WTC11 (cell line): ENCODE measurements at regions not wholly inside any gene's neighbourhood (a gene's known extent, or its start where the extent isn't known, plus 50 kb on each side); places are given as distances from the start of the nearest gene placed in this dataset.
A peak's percentile ranks its signal among the peaks of the same experiment; 100 is the strongest.

Source experiments
- ATAC-seq: fragments of 200-7000 bp; cut with Tn5 transposase; 2 replicates; pipeline ENCODE4 v1.10.0; 2021; ENCODE audit warnings: mild to moderate bottlenecking, moderate library complexity
- CTCF ChIA-PET: fragments of 300-600 bp; sonication (Branson Sonifier 250); formaldehyde crosslinking; loops from one replicate; lab custom pipeline; 2021; ENCODE audit warnings: antibody characterized with exemption; lab: Charles Lee
- POLR2A ChIA-PET: fragments of 350-600 bp; sonication (Branson Sonifier 250); formaldehyde crosslinking; loops from one replicate; lab custom pipeline; 2021; ENCODE audit warnings: antibody characterized with exemption; lab: Charles Lee
- DNase-seq: peaks from one replicate; pipeline ENCODE4 v3.0.0; 2021; ENCODE audit warnings: low spot score
- H3K27ac Mint-ChIP-seq: 2 replicates; pipeline ENCODE4 v1.8.0; 2021; ENCODE audit warnings: mixed read lengths
- H3K27me3 Mint-ChIP-seq: 2 replicates; pipeline ENCODE4 v1.8.0; 2021; ENCODE audit warnings: low read depth, mild to moderate bottlenecking, moderate library complexity, mixed read lengths
- H3K36me3 Mint-ChIP-seq: 2 replicates; pipeline ENCODE4 v1.8.0; 2021; ENCODE audit warnings: mixed read lengths
- H3K4me1 Mint-ChIP-seq: 2 replicates; pipeline ENCODE4 v1.8.0; 2022; ENCODE audit warnings: mixed read lengths
- H3K4me3 Mint-ChIP-seq: 2 replicates; pipeline ENCODE4 v1.8.0; 2021; ENCODE audit warnings: mild to moderate bottlenecking, moderate library complexity, mixed read lengths
- H3K9me3 Mint-ChIP-seq: 2 replicates; pipeline ENCODE4 v1.8.0; 2021; ENCODE audit warnings: mixed read lengths
- CBFB ChIP-seq: sonication (generic); formaldehyde crosslinking; IDR thresholded peaks from 2 replicates; pipeline ENCODE4 v1.8.1; 2022; ENCODE audit warnings: mild to moderate bottlenecking, low read depth, missing genetic modification reagents
- E2F1 ChIP-seq: sonication (generic); formaldehyde crosslinking; IDR thresholded peaks from 2 replicates; pipeline ENCODE4 v1.8.0; 2022; ENCODE audit warnings: mild to moderate bottlenecking, missing genetic modification reagents
- EMX1 ChIP-seq: fragments of 250-450 bp; sonication (Bioruptor Pico); IDR thresholded peaks from 2 replicates; pipeline ENCODE4 v1.8.0; 2021; ENCODE audit warnings: mild to moderate bottlenecking
- ETV6 ChIP-seq: sonication (generic); formaldehyde crosslinking; IDR thresholded peaks from 2 replicates; pipeline ENCODE4 v1.8.1; 2022; ENCODE audit warnings: mild to moderate bottlenecking, missing genetic modification reagents
- FOXK1 ChIP-seq: sonication (generic); formaldehyde crosslinking; IDR thresholded peaks from 2 replicates; pipeline ENCODE4 v1.8.0; 2022; ENCODE audit warnings: mild to moderate bottlenecking, moderate library complexity, missing genetic modification reagents
- JUN ChIP-seq: sonication (generic); formaldehyde crosslinking; IDR thresholded peaks from 2 replicates; pipeline ENCODE4 v1.8.0; 2023; ENCODE audit warnings: mild to moderate bottlenecking, missing genetic modification reagents
- MYBL2 ChIP-seq: sonication (generic); formaldehyde crosslinking; IDR thresholded peaks from 2 replicates; pipeline ENCODE4 v1.8.1; 2023; ENCODE audit warnings: mild to moderate bottlenecking, moderate library complexity, missing genetic modification reagents
- NFE2L1 ChIP-seq: sonication (generic); formaldehyde crosslinking; IDR thresholded peaks from 2 replicates; pipeline ENCODE4 v1.8.1; 2023; ENCODE audit warnings: missing genetic modification reagents
- NR2C2 ChIP-seq: sonication (generic); formaldehyde crosslinking; IDR thresholded peaks from 2 replicates; pipeline ENCODE4 v1.8.0; 2022; ENCODE audit warnings: mild to moderate bottlenecking, missing genetic modification reagents
- NR3C1 ChIP-seq: sonication (generic); formaldehyde crosslinking; conservative IDR thresholded peaks from 2 replicates; pipeline ENCODE4 v1.8.1; 2023; ENCODE audit warnings: low read depth, mild to moderate bottlenecking, missing genetic modification reagents
- SMAD3 ChIP-seq: sonication (generic); formaldehyde crosslinking; IDR thresholded peaks from 2 replicates; pipeline ENCODE4 v1.8.0; 2022; ENCODE audit warnings: missing genetic modification reagents, mild to moderate bottlenecking, borderline replicate concordance
- SOX15 ChIP-seq: fragments of 250-450 bp; sonication (Bioruptor Pico); IDR thresholded peaks from 2 replicates; pipeline ENCODE4 v1.9.0; 2021; ENCODE audit warnings: mild to moderate bottlenecking
- SP1 ChIP-seq: sonication (generic); formaldehyde crosslinking; conservative IDR thresholded peaks from 2 replicates; pipeline ENCODE4 v1.8.1; 2022; ENCODE audit warnings: missing genetic modification reagents
- TCF7 ChIP-seq: sonication (generic); formaldehyde crosslinking; IDR thresholded peaks from 2 replicates; pipeline ENCODE4 v1.8.0; 2022; ENCODE audit warnings: mild to moderate bottlenecking, low read depth, missing genetic modification reagents, moderate library complexity
- TEAD4 ChIP-seq: sonication (generic); formaldehyde crosslinking; IDR thresholded peaks from 2 replicates; pipeline ENCODE4 v1.8.0; 2022; ENCODE audit warnings: mild to moderate bottlenecking, missing genetic modification reagents
- ZBTB21 ChIP-seq: sonication (generic); formaldehyde crosslinking; IDR thresholded peaks from 2 replicates; pipeline ENCODE4 v1.8.1; 2023; ENCODE audit warnings: mild to moderate bottlenecking, missing genetic modification reagents, borderline replicate concordance
- ZNF219 ChIP-seq: sonication (generic); formaldehyde crosslinking; IDR thresholded peaks from 2 replicates; pipeline ENCODE4 v1.8.0; 2023; ENCODE audit warnings: missing genetic modification reagents, mild to moderate bottlenecking, borderline replicate concordance
- ZNF263 ChIP-seq: sonication (generic); formaldehyde crosslinking; IDR thresholded peaks from 2 replicates; pipeline ENCODE4 v1.8.1; 2022; ENCODE audit warnings: low read depth, mild to moderate bottlenecking, moderate library complexity, missing genetic modification reagents
- ZSCAN18 ChIP-seq: fragments of 250-450 bp; sonication (Bioruptor Pico); IDR thresholded peaks from 2 replicates; pipeline ENCODE4 v2.1.2; 2022; ENCODE audit warnings: mild to moderate bottlenecking, moderate library complexity
- TF ChIP-seq, protein P1 (sequence below): sonication (generic); formaldehyde crosslinking; IDR thresholded peaks from 2 replicates; pipeline ENCODE4 v1.8.1; 2022; ENCODE audit warnings: low read depth, mild to moderate bottlenecking, moderate library complexity, missing genetic modification reagents, borderline replicate concordance
- TF ChIP-seq, protein P2 (sequence below): sonication (generic); formaldehyde crosslinking; IDR thresholded peaks from 2 replicates; pipeline ENCODE4 v1.8.0; 2023; ENCODE audit warnings: missing genetic modification reagents
- TF ChIP-seq, protein P3 (sequence below): sonication (generic); formaldehyde crosslinking; IDR thresholded peaks from 2 replicates; pipeline ENCODE4 v1.8.1; 2022; ENCODE audit warnings: missing genetic modification reagents, borderline replicate concordance

DNA sequence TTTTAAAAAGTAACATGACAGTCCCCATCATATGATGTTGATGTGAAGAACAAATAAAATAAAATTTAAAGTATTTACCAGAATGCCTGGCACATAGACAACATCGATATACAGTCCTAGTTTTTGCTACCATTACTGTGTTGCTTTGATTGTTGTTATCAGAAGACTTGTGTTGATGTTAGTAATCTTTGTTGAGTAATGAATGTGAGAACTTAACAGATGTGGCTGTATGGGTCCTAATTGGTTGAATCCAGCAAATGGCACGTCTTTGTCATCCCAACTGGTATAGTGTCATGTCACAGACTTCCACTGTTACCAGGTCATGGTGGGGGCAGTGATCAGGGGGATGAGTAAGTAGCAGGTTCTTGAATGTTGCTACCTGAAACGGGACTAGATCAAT lies 1151.4 kb upstream of the CDH8 start (continued):
- no peak for TF ChIP-seq ZNF263 (CRISPR knock-in tag)
- TF ChIP-seq, protein P1, sequence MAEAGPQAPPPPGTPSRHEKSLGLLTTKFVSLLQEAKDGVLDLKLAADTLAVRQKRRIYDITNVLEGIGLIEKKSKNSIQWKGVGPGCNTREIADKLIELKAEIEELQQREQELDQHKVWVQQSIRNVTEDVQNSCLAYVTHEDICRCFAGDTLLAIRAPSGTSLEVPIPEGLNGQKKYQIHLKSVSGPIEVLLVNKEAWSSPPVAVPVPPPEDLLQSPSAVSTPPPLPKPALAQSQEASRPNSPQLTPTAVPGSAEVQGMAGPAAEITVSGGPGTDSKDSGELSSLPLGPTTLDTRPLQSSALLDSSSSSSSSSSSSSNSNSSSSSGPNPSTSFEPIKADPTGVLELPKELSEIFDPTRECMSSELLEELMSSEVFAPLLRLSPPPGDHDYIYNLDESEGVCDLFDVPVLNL (CRISPR knock-in tag), result no peak
- TF ChIP-seq NFE2L1 (CRISPR knock-in tag), result no peak
- no peak for TF ChIP-seq ZNF219
- no peak for TF ChIP-seq ZSCAN18
- no peak for TF ChIP-seq FOXK1
- TF ChIP-seq, protein P2, sequence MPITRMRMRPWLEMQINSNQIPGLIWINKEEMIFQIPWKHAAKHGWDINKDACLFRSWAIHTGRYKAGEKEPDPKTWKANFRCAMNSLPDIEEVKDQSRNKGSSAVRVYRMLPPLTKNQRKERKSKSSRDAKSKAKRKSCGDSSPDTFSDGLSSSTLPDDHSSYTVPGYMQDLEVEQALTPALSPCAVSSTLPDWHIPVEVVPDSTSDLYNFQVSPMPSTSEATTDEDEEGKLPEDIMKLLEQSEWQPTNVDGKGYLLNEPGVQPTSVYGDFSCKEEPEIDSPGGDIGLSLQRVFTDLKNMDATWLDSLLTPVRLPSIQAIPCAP (CRISPR knock-in tag), result no peak

DNA sequence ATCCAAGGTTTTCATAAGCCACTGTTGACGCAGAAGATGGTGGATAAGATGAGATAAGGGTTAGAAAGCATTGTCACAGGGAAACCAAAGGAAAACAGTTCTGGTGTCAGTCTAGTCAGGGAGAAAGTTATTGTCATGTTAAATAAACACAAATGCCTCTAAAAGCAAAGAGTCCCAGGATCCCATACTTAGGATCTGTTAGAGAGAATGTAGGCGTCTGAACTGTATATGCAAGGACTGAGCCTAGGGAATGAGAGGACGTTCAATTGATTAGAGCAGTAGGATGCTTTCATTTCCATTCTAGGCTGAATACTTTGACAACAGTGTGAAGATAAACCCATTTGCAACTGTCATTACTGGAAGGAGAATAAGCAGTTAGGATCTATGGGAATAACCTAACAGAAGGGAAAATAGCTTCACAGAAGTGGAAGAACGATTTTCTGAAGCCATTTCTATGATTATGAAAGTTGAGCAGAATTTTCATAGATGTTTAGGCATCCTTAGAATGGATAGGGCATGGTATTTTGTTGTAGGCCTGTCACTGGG lies 1149.1 kb upstream of the CDH8 start:
- Mint-ChIP-seq H3K36me3 (no peaks in the 10 kb centered on the region), H3K9me3 (no peaks in the 10 kb centered on the region; the same call in 1 of the 2 replicates), H3K4me1 (peaks cover 34% of the 10 kb centered on the region), H3K27ac (peak overlapping the region; percentile 9; the same call in 1 of the 2 replicates), H3K4me3 (no peak overlapping the region), H3K27me3 (no peaks in the 10 kb centered on the region)
- DNase-seq (no peak), ATAC-seq (peak; percentile 95)
- ChIA-PET CTCF (no interaction called here), POLR2A (no interaction called here)
- TF ChIP-seq SP1 (CRISPR knock-in tag), result no peak
- no peak for TF ChIP-seq ETV6 (CRISPR knock-in tag)
- no peak for TF ChIP-seq ZBTB21
- no peak for TF ChIP-seq ZNF263 (CRISPR knock-in tag)
- no peak for TF ChIP-seq SMAD3 (CRISPR knock-in tag)
- no peak for TF ChIP-seq MYBL2 (CRISPR knock-in tag)
- no peak for TF ChIP-seq E2F1 (CRISPR knock-in tag)
- no peak for TF ChIP-seq NR2C2
- TF ChIP-seq, protein P3, sequence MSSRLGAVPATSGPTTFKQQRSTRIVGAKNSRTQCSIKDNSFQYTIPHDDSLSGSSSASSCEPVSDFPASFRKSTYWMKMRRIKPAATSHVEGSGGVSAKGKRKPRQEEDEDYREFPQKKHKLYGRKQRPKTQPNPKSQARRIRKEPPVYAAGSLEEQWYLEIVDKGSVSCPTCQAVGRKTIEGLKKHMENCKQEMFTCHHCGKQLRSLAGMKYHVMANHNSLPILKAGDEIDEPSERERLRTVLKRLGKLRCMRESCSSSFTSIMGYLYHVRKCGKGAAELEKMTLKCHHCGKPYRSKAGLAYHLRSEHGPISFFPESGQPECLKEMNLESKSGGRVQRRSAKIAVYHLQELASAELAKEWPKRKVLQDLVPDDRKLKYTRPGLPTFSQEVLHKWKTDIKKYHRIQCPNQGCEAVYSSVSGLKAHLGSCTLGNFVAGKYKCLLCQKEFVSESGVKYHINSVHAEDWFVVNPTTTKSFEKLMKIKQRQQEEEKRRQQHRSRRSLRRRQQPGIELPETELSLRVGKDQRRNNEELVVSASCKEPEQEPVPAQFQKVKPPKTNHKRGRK (CRISPR knock-in tag), result no peak
- TF ChIP-seq TEAD4 (CRISPR knock-in tag), result no peak
- TF ChIP-seq, protein P1 (CRISPR knock-in tag), result no peak
- no peak for TF ChIP-seq JUN
- TF ChIP-seq NR3C1, result no peak
- no peak for TF ChIP-seq NFE2L1 (CRISPR knock-in tag)
- TF ChIP-seq EMX1 (CRISPR knock-in tag), result no peak
- TF ChIP-seq TCF7, result no peak
- no peak for TF ChIP-seq CBFB (CRISPR knock-in tag)
- no peak for TF ChIP-seq SOX15 (CRISPR knock-in tag)
